ENCODE measurements at regions not wholly inside any gene's neighbourhood (a gene's known extent, or its start where the extent isn't known, plus 50 kb on each side); places are given as distances from the start of the nearest gene placed in this dataset.
A peak's percentile ranks its signal among the peaks of the same experiment; 100 is the strongest.

- peak; percentile 19 to 28 for DNase-seq
Measured at GRCh38 chr22:46054091-46055073, 77.4 kb upstream of the WNT7B start.

DNA sequence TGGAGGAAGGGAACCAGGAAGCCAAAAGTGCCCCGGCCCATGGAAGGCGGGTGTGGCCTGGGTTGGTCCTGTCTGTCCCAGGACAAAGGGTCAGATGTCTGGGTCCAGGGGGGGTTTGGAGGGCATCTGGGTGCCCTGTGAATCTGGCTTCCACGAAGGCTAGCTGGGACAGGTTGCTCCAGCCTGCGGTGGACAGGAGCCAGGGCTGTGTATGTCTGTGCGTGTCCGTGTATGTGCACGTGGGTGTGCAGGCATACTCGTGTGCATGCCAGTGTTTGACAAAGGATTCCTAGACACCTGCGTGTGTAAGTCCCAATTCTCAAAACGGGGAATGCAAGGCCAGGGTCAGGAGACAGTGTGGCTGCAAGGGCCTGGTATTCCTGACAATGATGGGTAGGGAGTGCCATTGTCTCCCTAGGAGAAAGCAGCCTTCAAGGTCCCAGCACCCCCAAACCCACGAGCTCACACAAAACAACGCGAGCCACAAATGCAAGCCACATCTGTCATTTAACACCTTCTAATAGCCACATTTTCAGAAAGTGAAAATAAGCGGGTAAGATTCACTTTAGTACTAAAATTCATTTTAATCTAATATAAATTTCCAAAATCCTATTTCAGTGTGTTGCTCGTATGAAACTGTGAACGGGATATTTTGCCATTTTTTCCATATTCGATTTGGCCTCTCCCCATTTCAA is 78.4 kb upstream of the WNT7B start:
- DNase-seq, result no peak

- no peak for DNase-seq
Measured at GRCh38 chr22:46055911-46056545, 79.1 kb upstream of the WNT7B start.

DNA sequence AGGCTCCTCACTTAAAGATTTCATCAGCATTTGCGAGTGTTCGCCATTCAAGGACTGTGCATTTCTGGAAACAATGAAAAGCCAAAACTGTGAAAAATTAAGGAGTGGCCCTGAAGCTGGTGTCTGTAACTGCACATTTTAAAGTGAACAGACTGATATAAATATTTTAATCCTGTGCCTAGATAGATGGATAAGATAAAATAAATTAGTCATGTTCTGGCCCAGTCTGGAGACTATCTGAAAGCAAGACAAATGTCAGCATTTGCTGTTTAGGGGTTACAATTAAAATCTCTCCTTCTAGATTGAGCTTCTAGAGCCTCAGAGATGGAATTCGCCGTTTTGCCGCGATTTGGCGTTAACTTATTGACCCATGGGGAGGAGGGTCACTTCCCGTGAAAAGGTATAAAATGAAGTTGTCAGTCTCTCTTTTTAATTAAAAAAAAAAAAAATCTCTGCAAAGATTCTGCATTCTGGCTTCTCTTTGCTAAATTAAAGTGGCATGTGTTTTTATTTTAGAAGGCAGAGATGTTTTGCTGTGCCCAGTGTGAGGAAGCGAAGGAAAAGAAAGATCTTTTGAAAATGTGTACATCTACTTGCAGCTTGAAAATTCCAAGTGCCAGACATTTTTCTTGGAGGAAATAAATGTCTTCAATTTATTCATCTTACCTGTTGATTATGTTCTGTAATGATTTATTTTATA is 79.7 kb upstream of the WNT7B start:
- no peak for DNase-seq

- DNase-seq, result no peak
Measured at GRCh38 chr22:46057246-46058090, 80.5 kb upstream of the WNT7B start.

- peak in 1 of 2 experiments; percentile 34 for DNase-seq
Measured at GRCh38 chr22:46058091-46058420, 81.1 kb upstream of the WNT7B start.

- DNase-seq, result no peak
Measured at GRCh38 chr22:46058591-46059519, 81.9 kb upstream of the WNT7B start.

- DNase-seq, result peak in 1 of 2 experiments; percentile 17
Measured at GRCh38 chr22:46060292-46061123, 83.5 kb upstream of the WNT7B start.

- DNase-seq, result no peak
Measured at GRCh38 chr22:46061124-46061500, 84.2 kb upstream of the WNT7B start.

DNA sequence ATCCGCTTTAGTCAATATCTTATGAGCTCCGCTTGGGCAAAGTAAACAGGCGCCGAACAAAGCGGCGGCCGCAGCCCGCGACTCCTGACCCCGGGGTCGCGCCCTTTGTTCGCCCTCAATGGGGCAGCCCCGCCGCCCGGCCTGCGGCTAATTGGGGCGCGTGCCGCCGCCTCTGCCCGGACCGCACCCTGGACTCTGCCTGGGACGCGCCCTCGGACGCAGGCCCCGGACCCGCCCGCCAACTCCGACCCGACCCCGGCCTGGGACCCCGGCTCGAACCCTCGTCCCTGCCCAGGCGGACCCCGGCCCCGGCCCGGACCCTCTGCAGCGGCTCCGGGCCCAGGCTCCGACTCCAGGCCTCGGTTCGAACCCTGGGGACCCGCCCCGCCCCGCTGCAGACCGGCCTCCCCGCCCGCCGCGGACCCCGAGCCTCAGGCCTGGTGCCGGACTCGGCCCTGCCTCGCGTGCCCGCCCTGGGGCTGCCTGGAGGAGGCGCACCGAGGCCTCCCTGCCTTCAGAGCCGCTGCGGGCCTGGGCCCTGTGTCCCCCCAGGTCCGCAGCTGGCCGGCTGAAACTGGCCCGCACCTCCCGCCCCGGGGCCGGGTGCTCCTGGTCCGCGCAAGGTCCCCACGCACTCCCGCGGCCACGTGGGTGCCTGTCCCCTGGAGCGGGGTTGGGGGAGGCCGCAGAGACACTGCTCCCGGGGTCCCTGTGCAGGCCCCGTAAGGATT is 84.7 kb upstream of the WNT7B start:
- DNase-seq, result no peak

DNA sequence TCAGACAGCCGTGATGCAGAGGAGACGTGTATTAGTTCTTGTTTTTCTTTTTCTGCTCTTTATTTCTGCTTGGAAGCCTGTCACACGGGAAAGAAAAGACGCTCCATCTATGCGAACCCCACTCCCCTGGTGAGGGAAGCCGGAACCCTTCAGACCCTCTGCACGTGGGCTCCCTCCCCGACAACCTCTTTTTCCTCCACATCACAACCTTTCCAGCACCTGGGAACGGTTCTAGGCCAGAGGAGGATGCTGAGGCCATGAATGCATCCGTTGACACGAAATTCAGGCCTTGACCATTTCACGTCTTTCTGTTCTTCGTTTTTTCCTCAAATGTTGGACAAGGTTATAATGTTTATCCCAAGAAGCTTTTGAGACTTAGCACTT is 85.3 kb upstream of the WNT7B start:
- no peak for DNase-seq

DNA sequence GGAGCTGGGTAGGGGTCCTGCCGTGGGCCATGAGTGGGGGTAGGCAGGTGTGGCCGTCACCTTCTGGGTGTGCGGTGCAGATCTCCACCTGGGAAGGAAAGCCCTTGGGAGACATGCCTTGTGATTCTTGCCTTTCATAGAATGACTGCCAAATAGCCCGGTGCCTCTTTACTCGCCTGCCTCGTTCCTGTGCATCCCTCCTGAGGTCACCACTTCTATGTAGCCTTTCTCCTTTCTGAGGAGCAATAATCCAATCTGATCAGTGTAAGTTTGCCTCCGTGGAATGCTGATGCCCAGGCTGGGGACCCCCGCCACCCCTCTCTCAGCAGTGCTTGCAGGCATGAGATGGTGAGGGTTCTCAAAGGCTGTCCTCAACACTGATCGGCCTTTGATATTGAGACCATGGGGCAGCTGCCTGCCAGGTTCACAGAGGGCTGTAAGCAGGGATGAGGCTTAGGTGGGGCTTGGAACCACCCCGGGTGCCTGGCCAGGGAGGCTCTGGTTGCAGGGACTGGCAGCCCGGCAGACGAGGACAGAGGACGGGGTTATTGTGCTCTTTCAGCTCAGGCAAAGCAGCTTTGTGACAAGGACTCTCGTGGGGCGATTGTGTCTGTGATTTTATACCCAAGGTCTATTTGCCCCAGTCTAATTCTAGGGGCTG is 86.1 kb upstream of the WNT7B start:
- DNase-seq, result no peak

DNA sequence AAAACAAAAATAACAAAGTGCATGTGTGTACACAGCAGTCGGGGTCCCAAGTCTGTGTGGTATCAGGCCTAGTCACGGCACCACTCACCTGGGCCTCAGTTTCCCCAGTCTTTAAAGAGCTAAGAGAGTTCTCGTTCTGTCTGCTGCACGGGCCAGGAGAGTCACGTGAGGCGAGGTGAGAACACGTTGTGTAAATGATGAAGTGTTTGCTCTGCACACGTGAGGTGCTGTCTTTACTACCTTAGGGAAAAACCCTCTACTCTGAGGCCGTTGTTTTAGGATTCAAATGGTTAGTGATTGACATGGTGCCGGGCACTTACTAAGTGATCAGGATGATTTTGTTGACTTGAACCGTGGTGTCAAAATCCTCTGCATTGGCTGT is 86.5 kb upstream of the PPARA start:
- DNase-seq, result no peak

GRCh38 chr22:46064228-46064965 is 85.9 kb upstream of the PPARA start:
- no peak for DNase-seq

DNA sequence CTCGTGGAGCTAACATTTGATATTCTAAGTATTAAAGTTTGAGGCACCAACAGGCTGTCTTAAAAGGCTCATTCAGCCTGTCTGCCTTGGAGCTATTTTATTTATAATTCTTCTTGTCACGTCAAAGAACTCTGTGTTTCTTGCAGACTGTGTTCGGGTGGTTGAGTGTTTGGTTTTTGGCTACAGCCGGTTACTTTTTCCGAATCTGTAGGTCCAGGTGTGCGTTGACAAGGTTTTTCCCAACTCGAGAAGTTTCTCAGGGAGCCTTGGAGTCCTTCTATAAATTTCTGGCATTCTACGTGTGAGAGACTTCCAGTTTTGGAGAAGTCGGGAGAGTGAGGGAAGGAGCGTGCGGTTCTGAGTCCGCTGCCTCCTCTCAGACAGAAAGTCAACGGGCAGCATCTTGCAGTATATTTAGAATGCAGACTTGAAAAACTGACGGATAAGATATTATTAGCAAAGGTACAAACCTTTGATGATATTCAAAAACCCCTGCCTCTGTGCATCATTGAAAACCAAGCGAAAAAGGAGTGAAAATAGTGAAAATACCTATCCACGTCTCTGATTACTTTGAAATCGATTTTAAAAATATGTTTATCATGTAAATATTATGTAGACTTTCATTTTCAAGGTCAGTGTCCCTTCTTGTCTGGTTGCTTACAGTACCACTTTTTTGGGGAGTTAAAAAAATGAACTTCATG is 85.2 kb upstream of the PPARA start:
- DNase-seq, result no peak

GRCh38 chr22:46065691-46066454 is 84.5 kb upstream of the PPARA start:
- no peak for DNase-seq

GRCh38 chr22:46066691-46067090 is 83.6 kb upstream of the PPARA start:
- DNase-seq, result no peak
